NCI-H2196 (cell line): ENCODE measurements at regions not wholly inside any gene's neighbourhood (a gene's known extent, or its start where the extent isn't known, plus 50 kb on each side); places are given as distances from the start of the nearest gene placed in this dataset.
A peak's percentile ranks its signal among the peaks of the same experiment; 100 is the strongest.
"Not testable (repeated sequence)": the region's sequence is repeated elsewhere in the genome, so short reads cannot be mapped to it uniquely, and the experiment has no call there.

Source experiments
- DNase-seq: peaks from one replicate; lab custom pipeline; 2025; ENCODE audit not compliant: unreplicated experiment; lab: John Stamatoyannopoulos, UW

DNA sequence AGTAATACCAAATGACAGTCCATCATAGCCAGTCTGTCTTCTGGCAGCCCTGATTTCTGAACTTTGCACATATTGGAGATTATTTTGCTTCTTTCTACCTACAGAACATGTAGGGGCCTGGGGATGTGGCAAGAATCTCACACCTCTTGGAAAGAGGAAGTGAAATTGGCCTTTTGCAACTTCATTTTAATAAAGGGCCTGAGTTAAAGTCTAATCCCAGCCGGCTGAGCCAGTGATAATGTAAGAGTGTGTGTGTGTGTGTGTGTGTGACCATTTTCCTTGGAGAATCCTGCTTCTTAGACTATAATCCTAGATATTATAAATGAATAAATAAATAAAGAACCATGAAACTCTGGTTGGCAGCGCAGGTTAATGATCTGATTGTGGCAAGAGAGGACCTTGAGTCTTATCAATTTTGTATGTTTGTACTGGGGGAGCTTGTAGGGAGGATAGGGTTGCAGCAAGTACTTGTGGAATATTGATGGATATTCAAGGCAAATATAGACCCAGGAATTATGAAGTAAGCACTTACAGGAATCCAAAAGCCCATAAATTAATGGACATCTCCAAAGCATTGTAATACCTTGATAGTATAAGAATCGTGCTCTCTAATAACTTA lies 233.2 kb upstream of the AMIGO2 start:
- DNase-seq, result no peak

GRCh38 chr12:47312147-47312546 lies 232.4 kb upstream of the AMIGO2 start:
- DNase-seq, result no peak

- no peak for DNase-seq
Observed at GRCh38 chr12:47311568-47311967, 231.8 kb upstream of the AMIGO2 start.

GRCh38 chr12:47311010-47311409 lies 231.3 kb upstream of the AMIGO2 start:
- DNase-seq, result no peak

GRCh38 chr12:47308672-47309071 lies 228.9 kb upstream of the AMIGO2 start:
- no peak for DNase-seq

DNA sequence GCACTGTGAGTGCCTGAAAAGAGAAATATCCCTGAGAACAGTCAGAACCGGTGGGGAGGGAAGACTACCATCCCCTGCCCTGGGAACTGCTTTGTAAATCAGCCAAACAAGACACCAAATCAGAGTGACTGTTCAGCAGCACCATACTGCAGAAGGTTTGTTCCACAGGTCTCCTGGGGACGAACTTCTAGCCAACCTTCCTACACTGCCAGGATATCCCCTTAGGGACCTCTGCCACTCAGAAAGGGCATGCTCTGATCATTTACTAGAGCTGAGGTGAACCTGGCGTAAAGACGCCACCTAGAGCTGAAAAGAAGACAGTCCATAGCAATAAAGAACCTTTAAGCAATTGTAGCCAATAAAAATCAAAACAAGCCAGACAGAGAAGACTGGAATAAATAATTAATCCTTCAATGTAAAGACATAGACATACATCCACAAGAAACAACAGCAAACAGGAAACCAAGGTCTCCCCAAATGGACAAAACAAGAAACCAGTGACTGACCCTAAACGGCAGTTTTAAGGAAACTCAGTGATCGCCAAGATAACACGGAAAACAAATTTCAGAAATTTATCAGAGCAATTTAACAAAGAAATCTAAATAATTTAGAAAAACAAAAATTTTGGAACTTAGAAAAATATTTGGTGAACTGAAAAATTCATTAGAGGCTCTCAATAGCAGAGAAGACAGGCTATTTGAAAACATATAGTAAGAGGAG lies 228.1 kb upstream of the AMIGO2 start:
- peak; percentile 44 for DNase-seq

DNA sequence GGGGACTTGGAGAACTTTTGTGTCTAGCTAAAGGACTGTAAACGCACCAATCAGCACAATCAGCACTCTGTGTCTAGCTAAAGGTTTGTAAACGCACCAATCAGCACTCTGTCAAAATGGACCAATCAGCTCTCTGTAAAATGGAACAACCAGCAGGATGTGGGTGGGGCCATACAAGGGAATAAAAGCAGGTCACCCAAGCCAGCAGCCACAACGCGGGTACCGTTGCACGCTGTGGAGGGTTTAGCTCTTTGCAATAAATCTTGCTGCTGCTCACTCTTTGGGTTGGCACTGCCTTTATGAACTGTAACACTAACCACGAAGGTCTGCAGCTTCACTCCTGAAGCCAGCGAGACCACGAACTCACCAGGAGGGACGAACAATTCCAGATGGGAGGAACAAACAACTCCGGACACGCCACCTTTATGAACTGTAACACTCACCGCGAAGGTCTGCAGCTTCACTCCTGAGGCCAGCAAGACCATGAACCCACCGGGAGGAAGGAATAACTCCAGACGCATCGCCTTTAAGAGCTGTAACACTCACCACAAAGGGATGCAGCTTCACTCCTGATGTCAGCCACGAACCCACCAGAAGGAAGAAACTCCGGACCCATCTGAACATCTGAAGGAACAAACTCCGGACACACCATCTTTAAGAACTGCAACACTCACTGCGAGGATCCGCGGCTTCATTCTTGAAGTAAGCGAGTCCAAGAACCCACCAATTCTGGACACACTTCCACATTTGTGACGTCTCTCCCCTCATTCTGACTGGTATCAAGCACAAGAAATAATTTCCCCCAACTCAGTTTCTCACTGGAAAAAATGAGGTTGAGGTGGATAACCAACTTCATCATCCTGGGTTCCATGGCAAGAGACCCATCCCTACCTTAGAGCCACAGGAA lies 227.3 kb upstream of the AMIGO2 start:
- not testable (repeated sequence) for DNase-seq

DNA sequence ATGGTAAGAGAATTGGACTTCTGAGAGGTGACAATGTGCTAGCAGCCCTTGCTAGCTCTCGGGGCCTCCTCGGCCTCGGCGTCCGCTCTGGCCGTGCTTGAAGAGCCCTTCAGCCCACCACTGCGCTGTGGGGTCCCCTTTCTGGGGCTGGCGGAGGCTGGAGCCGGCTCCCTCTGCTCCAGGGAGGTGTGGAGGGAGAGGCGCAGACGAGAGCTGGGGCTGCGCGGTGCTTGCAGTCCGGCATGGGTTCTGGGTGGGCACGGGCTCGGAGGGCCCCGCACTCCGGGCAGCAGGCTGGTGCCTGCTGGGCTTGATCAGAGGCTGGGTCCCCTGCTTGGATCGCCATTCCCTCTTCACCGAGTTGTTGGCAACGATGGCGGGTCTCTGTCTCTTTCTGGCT lies 226.4 kb upstream of the AMIGO2 start:
- DNase-seq, result no peak

GRCh38 chr12:47305464-47305863 lies 225.7 kb upstream of the AMIGO2 start:
- DNase-seq, result no peak

- no peak for DNase-seq
Observed at GRCh38 chr12:47303995-47304560, 224.3 kb upstream of the AMIGO2 start.

GRCh38 chr12:47303207-47303606 lies 223.4 kb upstream of the AMIGO2 start:
- no peak for DNase-seq

DNA sequence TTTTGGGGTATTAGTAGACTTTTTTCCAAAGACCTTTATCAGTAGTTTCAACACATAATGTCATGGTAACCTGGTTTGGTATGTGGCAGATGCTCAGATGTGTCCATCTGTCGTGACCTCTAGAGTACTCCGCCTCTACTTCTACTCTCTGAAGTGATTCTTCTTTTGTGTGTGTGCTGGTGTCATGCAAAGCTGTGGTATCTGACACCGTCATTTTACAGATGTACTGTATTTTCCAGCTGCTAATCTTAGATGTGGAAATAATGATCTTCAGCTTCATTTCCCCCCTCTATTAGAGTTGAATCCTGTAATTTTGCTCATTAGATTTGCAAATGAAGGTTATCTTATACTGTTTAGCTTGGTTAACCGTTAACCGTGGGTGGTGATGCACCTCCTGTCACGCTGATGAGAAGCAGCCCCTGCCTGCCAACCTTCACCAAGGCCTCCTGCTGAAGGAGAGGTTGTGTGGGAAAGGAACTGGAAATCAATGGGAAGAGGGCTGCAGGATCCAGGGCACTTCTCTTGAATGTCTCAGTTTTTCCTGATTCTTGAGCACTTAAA lies 222.4 kb upstream of the AMIGO2 start:
- no peak for DNase-seq

GRCh38 chr12:47299586-47299985 lies 219.8 kb upstream of the AMIGO2 start:
- DNase-seq, result no peak

GRCh38 chr12:47297993-47298392 lies 218.2 kb upstream of the AMIGO2 start:
- DNase-seq, result no peak

DNA sequence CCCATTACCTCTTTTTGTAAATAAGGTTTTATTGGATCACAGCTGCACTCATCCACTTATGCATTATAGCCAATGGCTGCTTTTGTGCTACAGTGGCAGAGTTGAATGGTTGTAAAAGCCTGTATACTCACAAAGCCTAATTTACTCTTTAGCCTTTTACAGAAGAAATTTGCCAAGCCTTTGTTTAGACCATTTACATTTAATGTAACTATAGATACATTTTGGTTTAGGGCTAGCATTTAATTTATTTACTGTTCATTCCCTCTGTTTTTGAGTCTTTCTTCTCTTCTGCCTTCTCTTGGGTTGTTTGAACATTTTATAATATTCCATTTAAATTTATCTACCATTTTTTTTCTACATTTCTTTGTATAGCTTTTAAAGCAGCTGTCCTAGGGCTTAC lies 217.1 kb upstream of the AMIGO2 start:
- no peak for DNase-seq

GRCh38 chr12:47293406-47293805 lies 213.6 kb upstream of the AMIGO2 start:
- no peak for DNase-seq

GRCh38 chr12:47286676-47287075 lies 206.9 kb upstream of the AMIGO2 start:
- no peak for DNase-seq
